ENCODE measurements at regions not wholly inside any gene's neighbourhood (a gene's known extent, or its start where the extent isn't known, plus 50 kb on each side); places are given as distances from the start of the nearest gene placed in this dataset.

DNA sequence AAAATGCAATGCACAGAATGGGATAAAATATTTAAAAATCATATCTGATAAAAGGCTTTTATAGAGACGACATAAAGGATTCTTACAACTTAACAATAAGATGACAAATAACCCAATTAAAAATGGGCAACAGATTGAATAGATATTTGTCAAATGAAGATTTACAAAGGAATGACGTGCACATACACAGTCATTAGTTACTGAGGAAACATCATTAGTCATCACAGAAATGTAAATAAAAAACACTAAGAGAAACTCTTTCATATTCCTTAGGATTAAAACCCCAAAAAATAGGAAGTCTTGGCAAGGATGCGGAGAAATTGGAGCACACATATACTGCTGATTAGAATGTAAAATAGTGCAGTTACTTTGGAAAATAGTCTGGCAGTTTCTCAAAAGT lies 1886.0 kb upstream of the CDH6 start:
- no peak overlapping the region for H3K4me3 ChIP-seq (ENCODE audit: low read length)
- no peaks in the 10 kb centered on the region for H3K36me3 Mint-ChIP-seq (ENCODE audit: low read depth)
- ATAC-seq (ENCODE audit: poor library complexity): no peak

DNA sequence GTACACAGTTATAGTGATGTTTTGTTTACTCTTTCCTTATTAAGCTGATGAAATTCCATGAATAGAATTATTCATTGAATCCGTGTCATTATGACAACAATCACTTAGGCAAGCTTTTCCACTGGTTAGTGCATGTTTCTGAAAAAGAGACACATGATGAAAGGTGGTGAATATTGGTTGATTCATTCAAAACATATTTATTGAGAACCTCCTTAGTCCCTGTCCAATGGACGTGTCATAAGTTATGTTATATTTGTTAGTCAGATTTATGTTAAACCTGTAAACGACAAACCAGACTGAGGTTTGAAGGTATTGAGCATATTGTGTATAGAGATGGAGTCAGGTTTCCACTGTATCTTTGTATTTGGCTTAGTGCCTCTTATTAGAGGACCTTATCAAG lies 1888.9 kb upstream of the CDH6 start:
- ATAC-seq (ENCODE audit: poor library complexity): no peak
- Histone ChIP-seq H3K9me3 (ENCODE audit: control insufficient read depth in 1 of 2, insufficient read depth in 1 of 2, low read length in 2 of 2) (peaks cover 0 to 12% of the 10 kb centered on the region in 2 experiments), H3K4me3 (ENCODE audit: low read length) (no peak overlapping the region), H3K27ac (ENCODE audit: low read depth in 1 of 2, low read length in 2 of 2) (no peak overlapping the region), H3K4me1 (ENCODE audit: insufficient read depth, low read length) (no peaks in the 10 kb centered on the region), H3K27me3 (ENCODE audit: control insufficient read depth in 1 of 2, insufficient read depth in 2 of 2, low read length in 2 of 2) (no peaks in the 10 kb centered on the region), H3K36me3 (ENCODE audit: insufficient read depth, low read length) (no peaks in the 10 kb centered on the region)
- CTCF ChIA-PET: no interaction called here
- Mint-ChIP-seq H3K9me3 (peaks cover 6% of the 10 kb centered on the region), H3K4me1 (ENCODE audit: low read depth) (no peaks in the 10 kb centered on the region), H3K27me3 (no peaks in the 10 kb centered on the region), H3K27ac (no peak overlapping the region), H3K36me3 (ENCODE audit: low read depth) (no peaks in the 10 kb centered on the region), H3K4me3 (no peak overlapping the region)
- TF ChIP-seq, protein P1, sequence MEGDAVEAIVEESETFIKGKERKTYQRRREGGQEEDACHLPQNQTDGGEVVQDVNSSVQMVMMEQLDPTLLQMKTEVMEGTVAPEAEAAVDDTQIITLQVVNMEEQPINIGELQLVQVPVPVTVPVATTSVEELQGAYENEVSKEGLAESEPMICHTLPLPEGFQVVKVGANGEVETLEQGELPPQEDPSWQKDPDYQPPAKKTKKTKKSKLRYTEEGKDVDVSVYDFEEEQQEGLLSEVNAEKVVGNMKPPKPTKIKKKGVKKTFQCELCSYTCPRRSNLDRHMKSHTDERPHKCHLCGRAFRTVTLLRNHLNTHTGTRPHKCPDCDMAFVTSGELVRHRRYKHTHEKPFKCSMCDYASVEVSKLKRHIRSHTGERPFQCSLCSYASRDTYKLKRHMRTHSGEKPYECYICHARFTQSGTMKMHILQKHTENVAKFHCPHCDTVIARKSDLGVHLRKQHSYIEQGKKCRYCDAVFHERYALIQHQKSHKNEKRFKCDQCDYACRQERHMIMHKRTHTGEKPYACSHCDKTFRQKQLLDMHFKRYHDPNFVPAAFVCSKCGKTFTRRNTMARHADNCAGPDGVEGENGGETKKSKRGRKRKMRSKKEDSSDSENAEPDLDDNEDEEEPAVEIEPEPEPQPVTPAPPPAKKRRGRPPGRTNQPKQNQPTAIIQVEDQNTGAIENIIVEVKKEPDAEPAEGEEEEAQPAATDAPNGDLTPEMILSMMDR (IDR thresholded peaks at IDR 0.05): no peak
- POLR2A ChIA-PET: no interaction called here
- intact Hi-C loops (cut with DNase I, micrococcal nuclease): no loop called here
- DNase-seq: no peak

More for the DNA sequence above, 1886.0 kb upstream of the CDH6 start:
- Histone ChIP-seq H3K36me3 (ENCODE audit: insufficient read depth, low read length) (no peaks in the 10 kb centered on the region), H3K9me3 (ENCODE audit: control insufficient read depth in 1 of 2, insufficient read depth in 1 of 2, low read length in 2 of 2) (peaks cover 0 to 6% of the 10 kb centered on the region in 2 experiments), H3K27ac (ENCODE audit: low read depth in 1 of 2, low read length in 2 of 2) (no peak overlapping the region), H3K27me3 (ENCODE audit: control insufficient read depth in 1 of 2, insufficient read depth in 2 of 2, low read length in 2 of 2) (no peaks in the 10 kb centered on the region), H3K4me1 (ENCODE audit: insufficient read depth, low read length) (no peaks in the 10 kb centered on the region)
- H3K4me3 Mint-ChIP-seq: no peak overlapping the region
- ChIA-PET POLR2A (no interaction called here), CTCF (no interaction called here)
- peaks cover 8% of the 10 kb centered on the region for H3K9me3 Mint-ChIP-seq
- TF ChIP-seq, protein P1 (IDR thresholded peaks at IDR 0.05): no peak
- H3K4me1 Mint-ChIP-seq (ENCODE audit: low read depth): no peaks in the 10 kb centered on the region
- intact Hi-C loops (cut with DNase I, micrococcal nuclease): no loop called here
- DNase-seq: no peak
- no peak overlapping the region for H3K27ac Mint-ChIP-seq
- H3K27me3 Mint-ChIP-seq: no peaks in the 10 kb centered on the region

DNA sequence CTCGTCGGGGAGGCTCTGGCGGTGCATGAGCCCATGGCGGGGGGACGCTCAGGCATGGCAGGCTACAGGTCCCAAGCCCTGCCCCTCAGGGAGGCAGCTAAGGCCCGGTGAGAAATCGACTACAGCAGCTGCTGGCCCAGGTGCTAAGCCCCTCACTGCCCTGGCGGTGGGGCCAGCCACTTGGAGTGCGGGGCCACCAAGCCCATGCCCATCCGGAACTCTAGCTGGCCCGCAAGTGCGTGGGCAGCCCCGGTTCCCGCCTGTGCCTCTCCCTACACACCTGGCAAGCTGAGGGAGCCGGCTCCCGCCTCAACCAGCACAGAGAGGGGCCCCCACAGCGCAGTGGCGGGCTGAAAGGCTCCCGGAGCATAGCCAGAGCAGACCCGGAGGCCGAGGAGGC lies 1896.9 kb upstream of the CDH6 start:
- H3K4me1 ChIP-seq (ENCODE audit: insufficient read depth, low read length): no peaks in the 10 kb centered on the region
- H3K4me3 ChIP-seq (ENCODE audit: low read length): no peak overlapping the region
- peaks cover 0 to 24% of the 10 kb centered on the region in 2 experiments for H3K9me3 ChIP-seq (ENCODE audit: control insufficient read depth in 1 of 2, insufficient read depth in 1 of 2, low read length in 2 of 2)
- Mint-ChIP-seq H3K4me3 (no peak overlapping the region), H3K9me3 (peaks cover 7% of the 10 kb centered on the region), H3K36me3 (ENCODE audit: low read depth) (no peaks in the 10 kb centered on the region), H3K27ac (no peak overlapping the region), H3K27me3 (no peaks in the 10 kb centered on the region), H3K4me1 (ENCODE audit: low read depth) (no peaks in the 10 kb centered on the region)
- no peaks in the 10 kb centered on the region for H3K36me3 ChIP-seq (ENCODE audit: insufficient read depth, low read length)
- TF ChIP-seq, protein P1 (IDR thresholded peaks at IDR 0.05): no peak
- intact Hi-C loops (cut with DNase I, micrococcal nuclease): no loop called here
- ATAC-seq (ENCODE audit: poor library complexity) (no peak), DNase-seq (peak in 2 of 14 experiments; percentile 1 to 5)
- H3K27me3 ChIP-seq (ENCODE audit: control insufficient read depth in 1 of 2, insufficient read depth in 2 of 2, low read length in 2 of 2): no peaks in the 10 kb centered on the region
- H3K27ac ChIP-seq (ENCODE audit: low read depth in 1 of 2, low read length in 2 of 2): no peak overlapping the region
- ChIA-PET POLR2A (no interaction called here), CTCF (no interaction called here)

Data from CD4-positive, alpha-beta T cell (primary cell).